Esophagus squamous epithelium (tissue), 5 donors: ENCODE measurements at regions not wholly inside any gene's neighbourhood (a gene's known extent, or its start where the extent isn't known, plus 50 kb on each side); places are given as distances from the start of the nearest gene placed in this dataset.
A peak's percentile ranks its signal among the peaks of the same experiment; 100 is the strongest.

Source experiments
- DNase-seq: peaks from one replicate; lab custom pipeline; 2025; lab: John Stamatoyannopoulos, UW
- H3K27ac ChIP-seq, 4 donors: fragments of 200-600 bp; sonication (generic); one replicate each; pipeline ENCODE4 v1.5.1; 2016 to 2019; ENCODE audit warnings: mild to moderate bottlenecking in 1 of 4
- H3K27me3 ChIP-seq, 4 donors: fragments of 200-600 bp; sonication (generic); 1 replicate in 3 of 4; 2 replicates in 1 of 4; pipeline versions ENCODE4 v1.5.1 to v1.6.0; 2017 to 2021; ENCODE audit warnings: antibody characterized with exemption in 1 of 4
- H3K36me3 ChIP-seq, 3 donors: fragments of 200-600 bp; sonication (generic); one replicate each; pipeline ENCODE4 v1.5.1; 2016 to 2019
- H3K4me1 ChIP-seq, 3 donors: fragments of 200-600 bp; sonication (generic); one replicate each; pipeline ENCODE4 v1.5.1; 2017 to 2019
- H3K4me3 ChIP-seq, 4 donors: fragments of 200-600 bp; sonication (generic); 1 replicate in 3 of 4; 2 replicates in 1 of 4; pipeline ENCODE4 v1.5.1; 2016 to 2019; ENCODE audit warnings: mild to moderate bottlenecking in 2 of 4, moderate library complexity in 1 of 4
- H3K9me3 ChIP-seq, 3 donors: fragments of 200-600 bp; sonication (generic); one replicate each; pipeline ENCODE4 v1.5.1; 2016 to 2019
- CTCF ChIP-seq, 6 experiments: fragments of 450-650 bp in 4 of 6; fragments of 200-600 bp in 2 of 6; sonication (generic) in 2 of 6; IDR thresholded peaks; one replicate each; pipeline ENCODE4 v1.5.1; 2016 to 2019; ENCODE audit warnings: antibody characterized with exemption in 6 of 6, mild to moderate bottlenecking in 4 of 6, moderate library complexity in 4 of 6
- POLR2A ChIP-seq, 4 donors: fragments of 450-650 bp; IDR thresholded peaks; one replicate each; pipeline ENCODE4 v1.6.1; 2017; ENCODE audit warnings: antibody characterized with exemption in 4 of 4, mild to moderate bottlenecking in 4 of 4, moderate library complexity in 3 of 4
- WGBS, 2 donors: methylation state at CpG; one replicate each; pipeline ENCODE4 v1.1.5; 2018; 5-methylcytosine and 5-hydroxymethylcytosine counted together
- intact Hi-C: fragments of 100-400 bp; cut with DNase I; formaldehyde crosslinking; loops from one replicate; pipeline ENCODE4 v1.15.0; 2022
- donor health status: DM: yes; HTN: yes; CAD: no.

DNA sequence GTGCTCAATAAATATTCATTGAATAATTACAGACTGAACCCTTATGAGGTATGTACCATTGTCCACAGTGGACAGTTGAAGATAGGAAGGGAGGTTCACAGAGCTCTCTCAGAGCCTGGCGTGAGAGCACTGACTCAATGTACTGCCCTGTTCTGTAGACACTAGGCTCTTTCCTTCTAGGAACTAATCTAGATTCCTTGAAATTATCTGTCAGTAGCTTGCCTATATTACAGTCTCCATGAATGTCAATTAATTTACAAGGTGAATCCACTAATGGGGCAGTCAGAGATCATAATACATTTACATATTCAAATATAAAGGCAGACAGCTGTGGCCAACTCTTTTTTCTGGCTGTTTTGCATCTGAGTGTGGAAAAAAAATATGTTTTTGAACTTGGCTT is 251.2 kb upstream of the SALL1 start:
- Histone ChIP-seq H3K4me3 (no peak overlapping the region), H3K4me1 (peaks cover 0 to 4% (median 0%) of the 10 kb centered on the region in 3 donors), H3K27me3 (no peaks in the 10 kb centered on the region), H3K27ac (peak overlapping the region in 1 of 4 donors; percentile 39), H3K36me3 (no peaks in the 10 kb centered on the region), H3K9me3 (no peaks in the 10 kb centered on the region)
- WGBS, 2 donors: 93 to 100% methylated on average over 1 of the region's 1 CpG
- DNase-seq: no peak
- no peak for TF ChIP-seq CTCF (IDR thresholded peaks at IDR 0.05)
- no peak for TF ChIP-seq POLR2A (IDR thresholded peaks at IDR 0.05)
- intact Hi-C loops: no loop called here

GRCh38 chr16:51401673-51402072 is 250.6 kb upstream of the SALL1 start:
- DNase-seq: no peak
- Histone ChIP-seq H3K9me3 (no peaks in the 10 kb centered on the region), H3K4me3 (no peak overlapping the region), H3K27ac (no peak overlapping the region), H3K4me1 (peaks cover 0 to 4% (median 0%) of the 10 kb centered on the region in 3 donors), H3K27me3 (no peaks in the 10 kb centered on the region), H3K36me3 (no peaks in the 10 kb centered on the region)
- WGBS, 2 donors: 78 to 79% methylated on average over 2 of the region's 2 CpGs
- TF ChIP-seq CTCF (IDR thresholded peaks at IDR 0.05) (no peak), POLR2A (IDR thresholded peaks at IDR 0.05) (no peak)
- intact Hi-C loops: no loop called here

- no peak overlapping the region for H3K27ac ChIP-seq
- 77 to 93% methylated on average over 4 to 5 of the region's 5 CpGs for WGBS, 2 donors
- no peak for DNase-seq
- no peak overlapping the region for H3K4me3 ChIP-seq
- no peaks in the 10 kb centered on the region for H3K36me3 ChIP-seq
- no peaks in the 10 kb centered on the region for H3K27me3 ChIP-seq
- TF ChIP-seq CTCF (IDR thresholded peaks at IDR 0.05): no peak
- TF ChIP-seq POLR2A (IDR thresholded peaks at IDR 0.05): no peak
- no peaks in the 10 kb centered on the region for H3K9me3 ChIP-seq
- peaks cover 0 to 4% (median 0%) of the 10 kb centered on the region in 3 donors for H3K4me1 ChIP-seq
- intact Hi-C loops: no loop called here
Measured at GRCh38 chr16:51399908-51400670, 249.0 kb upstream of the SALL1 start.

DNA sequence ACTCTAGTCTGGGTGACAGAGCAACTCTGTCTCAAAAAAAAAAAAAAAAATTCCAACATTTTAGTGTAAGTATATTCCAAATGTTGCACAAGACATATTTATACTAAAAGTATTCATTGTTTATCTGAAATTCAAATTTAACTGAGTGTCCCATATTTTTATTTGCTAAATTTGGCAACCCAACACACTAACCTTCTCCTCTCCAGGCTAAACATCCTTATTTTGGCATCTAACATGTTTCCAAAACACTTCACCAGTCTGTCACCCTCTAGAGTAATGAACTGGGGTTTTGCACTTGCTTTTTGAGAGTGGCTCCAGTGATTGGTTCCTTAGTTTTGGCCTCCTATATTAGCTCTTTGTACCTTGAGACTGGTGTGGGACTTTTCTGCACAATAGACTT is 243.4 kb upstream of the SALL1 start:
- peaks cover 0 to 4% (median 0%) of the 10 kb centered on the region in 4 donors for H3K27me3 ChIP-seq
- no peak overlapping the region for H3K27ac ChIP-seq
- no peaks in the 10 kb centered on the region for H3K36me3 ChIP-seq
- H3K4me1 ChIP-seq: no peaks in the 10 kb centered on the region
- no peak overlapping the region for H3K4me3 ChIP-seq
- TF ChIP-seq CTCF (IDR thresholded peaks at IDR 0.05): no peak
- no peak for TF ChIP-seq POLR2A (IDR thresholded peaks at IDR 0.05)
- no peaks in the 10 kb centered on the region for H3K9me3 ChIP-seq
- DNase-seq: no peak
- intact Hi-C loops: no loop called here

- H3K36me3 ChIP-seq: no peaks in the 10 kb centered on the region
- H3K4me3 ChIP-seq: no peak overlapping the region
- 79 to 83% methylated on average over 2 of the region's 2 CpGs for WGBS, 2 donors
- no peaks in the 10 kb centered on the region for H3K4me1 ChIP-seq
- peak overlapping the region in 2 of 4 donors; percentile 29 to 43 for H3K27ac ChIP-seq
- no peak for TF ChIP-seq CTCF (IDR thresholded peaks at IDR 0.05)
- no peak for TF ChIP-seq POLR2A (IDR thresholded peaks at IDR 0.05)
- intact Hi-C loops: no loop called here
- H3K27me3 ChIP-seq: peaks cover 0 to 4% (median 0%) of the 10 kb centered on the region in 4 donors
- no peak for DNase-seq
- no peaks in the 10 kb centered on the region for H3K9me3 ChIP-seq
Measured at GRCh38 chr16:51393381-51394005, 242.4 kb upstream of the SALL1 start.
